ENCODE measurements at regions not wholly inside any gene's neighbourhood (a gene's known extent, or its start where the extent isn't known, plus 50 kb on each side); places are given as distances from the start of the nearest gene placed in this dataset.
"Not testable (repeated sequence)": the region's sequence is repeated elsewhere in the genome, so short reads cannot be mapped to it uniquely, and the experiment has no call there.

- H3K4me2 ChIP-seq, result no peak overlapping the region
- no peaks in the 10 kb centered on the region for H3K36me3 ChIP-seq
- H3K9ac ChIP-seq, result no peak overlapping the region
- no peak overlapping the region for H3K4me3 ChIP-seq
- 0 out of 20 replicates have a peak, but pooled peaks cover 0 to 5% (median 0%) of the 10 kb centered on the region in 10 experiments for H3K4me1 ChIP-seq
- no peak for TF ChIP-seq Cebpa-rat (IDR thresholded peaks at IDR 0.05)
- no peaks in the 10 kb centered on the region for H3K27me3 ChIP-seq
- no peaks in the 10 kb centered on the region for H4K20me1 ChIP-seq
- no peak overlapping the region for H3K27ac ChIP-seq
- H3K9me3 ChIP-seq (replicated peaks in 1 of 11), result peaks cover 3 to 9% (median 7%) of the 10 kb centered on the region in 11 experiments; a peak in 12 of 22 replicates
These were observed 1213.9 kb downstream of the OTOL1 start for GRCh38 chr3:162710332-162711112.

DNA sequence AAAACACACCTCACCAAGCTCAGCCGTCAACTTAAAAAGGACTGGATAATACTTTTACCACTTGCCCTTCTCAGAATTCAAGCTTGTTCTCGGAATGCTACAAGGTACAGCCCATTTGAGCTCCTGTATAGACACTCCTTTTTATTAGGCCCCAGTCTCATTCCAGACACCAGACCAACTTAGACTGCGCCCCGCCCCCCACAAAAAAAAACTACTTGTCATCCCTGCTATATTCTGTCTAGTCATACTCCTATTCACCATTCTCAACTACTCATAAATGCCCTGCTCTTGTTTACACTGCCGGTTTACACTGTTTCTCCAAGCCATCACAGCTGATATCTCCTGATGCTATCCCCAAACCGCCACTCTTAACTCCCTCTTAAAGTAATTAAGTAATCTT is 1220.5 kb downstream of the OTOL1 start:
- not testable (repeated sequence) for H3K9ac ChIP-seq; H3K9me3 ChIP-seq (replicated peaks in 1 of 11); H3K4me3 ChIP-seq; H4K20me1 ChIP-seq; H3K27ac ChIP-seq; H3K36me3 ChIP-seq; H3K4me1 ChIP-seq; H3K4me2 ChIP-seq; H3K27me3 ChIP-seq

GRCh38 chr3:162718697-162719096 is 1222.1 kb downstream of the OTOL1 start:
- peak overlapping the region in 1 of 11 experiments; percentile 30; a peak in 2 of 22 replicates for H3K4me2 ChIP-seq
- no peaks in the 10 kb centered on the region for H3K36me3 ChIP-seq
- H3K4me1 ChIP-seq, result no peaks in the 10 kb centered on the region
- no peaks in the 10 kb centered on the region for H4K20me1 ChIP-seq
- no peak overlapping the region for H3K4me3 ChIP-seq
- no peak for TF ChIP-seq Cebpa-rat (IDR thresholded peaks at IDR 0.05)
- no peak overlapping the region for H3K9ac ChIP-seq
- H3K27ac ChIP-seq, result no peak overlapping the region
- H3K9me3 ChIP-seq (replicated peaks in 1 of 11), result no peaks in the 10 kb centered on the region
- no peaks in the 10 kb centered on the region for H3K27me3 ChIP-seq

GRCh38 chr3:162719684-162720341 is 1223.2 kb downstream of the OTOL1 start:
- no peaks in the 10 kb centered on the region for H3K27me3 ChIP-seq
- no peaks in the 10 kb centered on the region for H3K36me3 ChIP-seq
- no peak overlapping the region for H3K27ac ChIP-seq
- H3K4me1 ChIP-seq, result no peaks in the 10 kb centered on the region
- no peaks in the 10 kb centered on the region for H4K20me1 ChIP-seq
- H3K4me3 ChIP-seq, result no peak overlapping the region
- no peak overlapping the region for H3K9ac ChIP-seq
- TF ChIP-seq Cebpa-rat (IDR thresholded peaks at IDR 0.05), result no peak
- no peak overlapping the region for H3K4me2 ChIP-seq
- H3K9me3 ChIP-seq (replicated peaks in 1 of 11), result no peaks in the 10 kb centered on the region

- no peaks in the 10 kb centered on the region for H3K4me1 ChIP-seq
- no peak overlapping the region for H3K27ac ChIP-seq
- H3K9ac ChIP-seq, result no peak overlapping the region
- H3K36me3 ChIP-seq, result no peaks in the 10 kb centered on the region
- H3K9me3 ChIP-seq (replicated peaks in 1 of 11), result no peaks in the 10 kb centered on the region
- H4K20me1 ChIP-seq, result no peaks in the 10 kb centered on the region
- no peak overlapping the region for H3K4me2 ChIP-seq
- no peak overlapping the region for H3K4me3 ChIP-seq
- TF ChIP-seq Cebpa-rat (IDR thresholded peaks at IDR 0.05), result no peak
- no peaks in the 10 kb centered on the region for H3K27me3 ChIP-seq
These were observed 1225.1 kb downstream of the OTOL1 start for GRCh38 chr3:162721736-162722135.

- Histone ChIP-seq H3K4me3 (no peak overlapping the region), H3K27me3 (no peaks in the 10 kb centered on the region), H3K4me1 (no peaks in the 10 kb centered on the region)
These were observed 1225.7 kb downstream of the OTOL1 start for GRCh38 chr3:162722337-162722736.

GRCh38 chr3:162722796-162723195 is 1226.2 kb downstream of the OTOL1 start:
- H4K20me1 ChIP-seq; H3K36me3 ChIP-seq; H3K9ac ChIP-seq; H3K4me3 ChIP-seq; H3K27ac ChIP-seq; H3K27me3 ChIP-seq; H3K9me3 ChIP-seq (replicated peaks in 1 of 11); H3K4me1 ChIP-seq; H3K4me2 ChIP-seq: not testable (repeated sequence)

More at GRCh38 chr3:162722337-162722736, 1225.7 kb downstream of the OTOL1 start:
- H3K9me3 ChIP-seq (replicated peaks in 1 of 11), result no peaks in the 10 kb centered on the region
- H3K9ac ChIP-seq, result no peak overlapping the region
- TF ChIP-seq Cebpa-rat (IDR thresholded peaks at IDR 0.05), result no peak
- no peaks in the 10 kb centered on the region for H3K36me3 ChIP-seq
- H4K20me1 ChIP-seq, result no peaks in the 10 kb centered on the region
- H3K27ac ChIP-seq, result no peak overlapping the region
- no peak overlapping the region for H3K4me2 ChIP-seq

DNA sequence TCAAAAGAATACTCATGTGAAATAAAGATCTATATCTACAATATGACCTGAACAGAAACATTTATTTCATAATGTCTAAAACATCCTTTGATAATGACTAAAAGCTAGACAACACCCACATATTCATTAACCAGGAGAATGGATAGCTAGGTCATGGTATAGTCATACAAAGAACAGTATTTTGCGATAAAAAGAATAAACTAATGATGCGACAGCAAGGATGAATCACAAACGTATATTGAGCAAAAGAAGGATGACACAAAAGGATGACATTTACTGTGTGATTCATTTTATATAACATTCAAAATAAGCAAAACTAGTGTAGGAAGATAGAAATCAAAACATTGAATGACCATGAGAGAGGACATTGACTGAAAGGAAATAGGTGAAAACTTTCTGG is 1233.1 kb downstream of the OTOL1 start:
- no peak overlapping the region for H3K4me3 ChIP-seq
- H3K4me1 ChIP-seq, result peaks cover 0 to 18% (median 16%) of the 10 kb centered on the region in 10 experiments; a peak in 16 of 20 replicates
- TF ChIP-seq Cebpa-rat (IDR thresholded peaks at IDR 0.05), result no peak
- H3K9ac ChIP-seq, result no peak overlapping the region
- H3K4me2 ChIP-seq, result no peak overlapping the region
- H3K27me3 ChIP-seq, result no peaks in the 10 kb centered on the region
- H3K9me3 ChIP-seq (replicated peaks in 1 of 11), result no peaks in the 10 kb centered on the region
- H3K27ac ChIP-seq, result no peak overlapping the region
- H3K36me3 ChIP-seq, result no peaks in the 10 kb centered on the region
- no peaks in the 10 kb centered on the region for H4K20me1 ChIP-seq

DNA sequence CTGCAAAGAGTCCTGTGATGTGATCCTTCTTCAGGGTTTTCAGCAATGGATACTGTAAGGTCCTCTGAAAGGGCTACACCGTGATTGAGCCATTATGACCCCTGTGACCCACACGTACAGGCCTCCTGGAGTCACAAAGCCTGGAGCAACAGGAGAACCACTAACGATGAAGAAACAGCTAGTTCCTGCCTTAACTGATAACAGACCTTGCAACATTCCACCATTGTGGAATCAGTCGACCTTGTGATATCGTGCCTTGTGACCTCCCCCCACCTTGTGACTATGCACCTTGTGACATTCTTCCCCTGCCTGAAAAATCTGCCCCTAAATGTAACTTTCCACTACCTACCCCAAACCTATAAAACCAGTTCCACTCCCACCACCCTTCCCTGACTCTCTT is 1235.4 kb downstream of the OTOL1 start:
- H3K4me2 ChIP-seq, result peak overlapping the region in 10 of 11 experiments; percentile 17 to 90 (median 78); a peak in 19 of 22 replicates
- H3K27me3 ChIP-seq; H4K20me1 ChIP-seq; H3K9me3 ChIP-seq (replicated peaks in 1 of 11); H3K9ac ChIP-seq; H3K36me3 ChIP-seq: not testable (repeated sequence)
- H3K4me1 ChIP-seq, result peaks cover 0 to 18% (median 16%) of the 10 kb centered on the region in 10 experiments; a peak in 16 of 20 replicates
- peak overlapping the region in 2 of 11 experiments; percentile 14 to 32; a peak in 1 of 22 replicates for H3K27ac ChIP-seq
- peak overlapping the region in 2 of 10 experiments; percentile 14 to 34; a peak in 2 of 20 replicates for H3K4me3 ChIP-seq

GRCh38 chr3:162738784-162739183 is 1242.2 kb downstream of the OTOL1 start:
- no peaks in the 10 kb centered on the region for H3K27me3 ChIP-seq
- H3K4me3 ChIP-seq, result no peak overlapping the region
- H4K20me1 ChIP-seq, result no peaks in the 10 kb centered on the region
- H3K4me1 ChIP-seq, result no peaks in the 10 kb centered on the region
- no peak for TF ChIP-seq Cebpa-rat (IDR thresholded peaks at IDR 0.05)
- H3K4me2 ChIP-seq, result no peak overlapping the region
- no peak overlapping the region for H3K9ac ChIP-seq
- H3K9me3 ChIP-seq (replicated peaks in 1 of 11), result no peaks in the 10 kb centered on the region
- H3K36me3 ChIP-seq, result no peaks in the 10 kb centered on the region
- H3K27ac ChIP-seq, result no peak overlapping the region

Measured in BLaER1 treated with 17β-estradiol and CSF1 and Interleukin-3, amounts not matched to agents 10 nM and 100 nM (cell line).